ENCODE measurements at regions not wholly inside any gene's neighbourhood (a gene's known extent, or its start where the extent isn't known, plus 50 kb on each side); places are given as distances from the start of the nearest gene placed in this dataset.

- no peak for TF ChIP-seq CTCF (IDR thresholded peaks at IDR 0.05 in 4 of 5, conservative IDR thresholded peaks at IDR 0.05 in 1 of 5)
- no peak for TF ChIP-seq POLR2A (IDR thresholded peaks at IDR 0.05)
Measured at GRCh38 chr7:116340201-116340847, 130.0 kb downstream of the TES start.

All from gastrocnemius medialis (tissue), 4 donors.